ENCODE measurements at regions not wholly inside any gene's neighbourhood (a gene's known extent, or its start where the extent isn't known, plus 50 kb on each side); places are given as distances from the start of the nearest gene placed in this dataset.
"Not testable (repeated sequence)": the region's sequence is repeated elsewhere in the genome, so short reads cannot be mapped to it uniquely, and the experiment has no call there.

- H3K27me3 ChIP-seq (ENCODE audit: control insufficient read depth in 1 of 2, insufficient read depth in 2 of 2, low read length in 2 of 2); H3K9me3 ChIP-seq (ENCODE audit: control insufficient read depth in 1 of 2, low read length in 2 of 2); H3K4me1 ChIP-seq (ENCODE audit: control insufficient read depth in 1 of 2, insufficient read depth in 2 of 2, low read length in 2 of 2); H3K4me3 ChIP-seq (ENCODE audit: low read depth in 1 of 2, low read length in 2 of 2); H3K27ac ChIP-seq (ENCODE audit: low read depth, low read length); H3K36me3 ChIP-seq (ENCODE audit: control insufficient read depth in 1 of 2, insufficient read depth in 2 of 2, low read length in 2 of 2); H3K9ac ChIP-seq (ENCODE audit: low read depth in 1 of 2, low read length in 2 of 2): not testable (repeated sequence)
Measured at GRCh38 chr3:75372964-75373363, 291.2 kb upstream of the FRG2C start.

- H3K27me3 ChIP-seq (ENCODE audit: control insufficient read depth in 1 of 2, insufficient read depth in 2 of 2, low read length in 2 of 2); H3K4me1 ChIP-seq (ENCODE audit: control insufficient read depth in 1 of 2, insufficient read depth in 2 of 2, low read length in 2 of 2); H3K27ac ChIP-seq (ENCODE audit: low read depth, low read length); H3K9me3 ChIP-seq (ENCODE audit: control insufficient read depth in 1 of 2, low read length in 2 of 2); H3K4me3 ChIP-seq (ENCODE audit: low read depth in 1 of 2, low read length in 2 of 2); H3K36me3 ChIP-seq (ENCODE audit: control insufficient read depth in 1 of 2, insufficient read depth in 2 of 2, low read length in 2 of 2); H3K9ac ChIP-seq (ENCODE audit: low read depth in 1 of 2, low read length in 2 of 2): not testable (repeated sequence)
Measured at GRCh38 chr3:75379840-75380239, 284.3 kb upstream of the FRG2C start.

DNA sequence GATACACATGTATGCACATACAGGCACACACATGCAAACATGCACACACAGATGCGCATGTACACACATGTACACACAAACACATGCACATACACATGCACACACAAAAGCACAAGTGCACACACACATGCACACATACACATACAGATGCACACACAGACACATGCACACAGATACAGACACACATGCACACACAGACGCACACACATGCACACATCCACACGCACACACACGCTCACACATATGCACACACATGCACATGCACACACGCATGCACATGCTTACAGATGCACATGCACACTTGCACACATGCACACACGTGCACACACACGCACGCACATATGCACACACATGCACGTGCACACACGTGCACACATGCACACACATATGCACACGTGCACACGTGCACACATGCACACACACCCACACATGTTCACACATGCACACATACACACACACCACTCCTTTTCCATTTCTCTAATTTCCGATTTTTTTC lies 283.8 kb upstream of the FRG2C start:
- H3K27ac ChIP-seq (ENCODE audit: low read depth, low read length) = no peak overlapping the region
- no peak overlapping the region for H3K9ac ChIP-seq (ENCODE audit: low read depth in 1 of 2, low read length in 2 of 2)
- no peaks in the 10 kb centered on the region for H3K4me1 ChIP-seq (ENCODE audit: control insufficient read depth in 1 of 2, insufficient read depth in 2 of 2, low read length in 2 of 2)
- peaks cover 0 to 4% of the 10 kb centered on the region in 2 donors for H3K9me3 ChIP-seq (ENCODE audit: control insufficient read depth in 1 of 2, low read length in 2 of 2)
- no peaks in the 10 kb centered on the region for H3K36me3 ChIP-seq (ENCODE audit: control insufficient read depth in 1 of 2, insufficient read depth in 2 of 2, low read length in 2 of 2)
- no peak overlapping the region for H3K4me3 ChIP-seq (ENCODE audit: low read depth in 1 of 2, low read length in 2 of 2)
- H3K27me3 ChIP-seq (ENCODE audit: control insufficient read depth in 1 of 2, insufficient read depth in 2 of 2, low read length in 2 of 2) = no peaks in the 10 kb centered on the region

DNA sequence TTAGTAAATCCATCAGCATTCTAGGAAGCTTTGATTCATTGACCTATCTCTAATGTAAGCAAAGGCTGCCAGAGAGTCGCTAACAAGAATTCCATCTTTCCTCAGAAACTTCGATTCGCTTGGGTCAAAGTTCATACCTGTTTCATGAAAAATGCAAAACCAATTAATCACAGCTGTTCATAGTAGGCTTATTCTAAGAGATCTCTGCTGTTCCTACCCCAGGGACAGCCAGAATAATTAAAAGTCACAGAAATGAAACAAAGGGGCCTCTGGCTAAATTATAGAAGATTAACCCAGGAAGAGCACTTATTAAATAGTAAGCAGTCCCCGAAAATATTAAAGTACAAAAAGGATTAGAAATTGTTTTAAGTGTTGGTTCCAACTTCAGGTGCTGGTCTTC lies 280.1 kb upstream of the FRG2C start:
- not testable (repeated sequence) for H3K4me3 ChIP-seq (ENCODE audit: low read depth in 1 of 2, low read length in 2 of 2); H3K27me3 ChIP-seq (ENCODE audit: control insufficient read depth in 1 of 2, insufficient read depth in 2 of 2, low read length in 2 of 2); H3K9me3 ChIP-seq (ENCODE audit: control insufficient read depth in 1 of 2, low read length in 2 of 2); H3K36me3 ChIP-seq (ENCODE audit: control insufficient read depth in 1 of 2, insufficient read depth in 2 of 2, low read length in 2 of 2); H3K9ac ChIP-seq (ENCODE audit: low read depth in 1 of 2, low read length in 2 of 2); H3K4me1 ChIP-seq (ENCODE audit: control insufficient read depth in 1 of 2, insufficient read depth in 2 of 2, low read length in 2 of 2); H3K27ac ChIP-seq (ENCODE audit: low read depth, low read length)

GRCh38 chr3:75388486-75389124 lies 275.5 kb upstream of the FRG2C start:
- not testable (repeated sequence) for H3K27ac ChIP-seq (ENCODE audit: low read depth, low read length); H3K4me3 ChIP-seq (ENCODE audit: low read depth in 1 of 2, low read length in 2 of 2); H3K9ac ChIP-seq (ENCODE audit: low read depth in 1 of 2, low read length in 2 of 2); H3K4me1 ChIP-seq (ENCODE audit: control insufficient read depth in 1 of 2, insufficient read depth in 2 of 2, low read length in 2 of 2); H3K9me3 ChIP-seq (ENCODE audit: control insufficient read depth in 1 of 2, low read length in 2 of 2); H3K36me3 ChIP-seq (ENCODE audit: control insufficient read depth in 1 of 2, insufficient read depth in 2 of 2, low read length in 2 of 2); H3K27me3 ChIP-seq (ENCODE audit: control insufficient read depth in 1 of 2, insufficient read depth in 2 of 2, low read length in 2 of 2)

DNA sequence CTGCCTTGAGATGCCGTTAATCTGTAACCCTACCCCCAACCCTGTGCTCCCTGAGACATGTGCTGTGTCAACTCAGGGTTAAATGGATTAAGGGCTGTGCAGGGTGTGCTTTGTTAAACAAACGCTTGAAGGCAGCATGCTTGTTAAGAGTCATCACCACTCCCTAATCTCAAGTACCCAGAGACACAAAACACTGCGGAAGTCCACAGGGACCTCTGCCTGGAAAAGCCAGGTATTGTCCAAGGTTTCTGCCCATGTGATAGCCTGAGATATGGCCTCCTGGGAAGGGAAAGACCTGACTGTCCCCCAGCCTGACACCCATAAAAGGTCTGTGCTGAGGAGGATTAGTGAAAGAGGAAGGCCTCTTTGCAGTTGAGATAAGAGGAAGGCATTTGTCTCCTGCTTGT lies 270.8 kb upstream of the FRG2C start:
- H3K9me3 ChIP-seq (ENCODE audit: control insufficient read depth in 1 of 2, low read length in 2 of 2); H3K4me3 ChIP-seq (ENCODE audit: low read depth in 1 of 2, low read length in 2 of 2); H3K36me3 ChIP-seq (ENCODE audit: control insufficient read depth in 1 of 2, insufficient read depth in 2 of 2, low read length in 2 of 2); H3K27me3 ChIP-seq (ENCODE audit: control insufficient read depth in 1 of 2, insufficient read depth in 2 of 2, low read length in 2 of 2); H3K9ac ChIP-seq (ENCODE audit: low read depth in 1 of 2, low read length in 2 of 2); H3K4me1 ChIP-seq (ENCODE audit: control insufficient read depth in 1 of 2, insufficient read depth in 2 of 2, low read length in 2 of 2); H3K27ac ChIP-seq (ENCODE audit: low read depth, low read length): not testable (repeated sequence)

DNA sequence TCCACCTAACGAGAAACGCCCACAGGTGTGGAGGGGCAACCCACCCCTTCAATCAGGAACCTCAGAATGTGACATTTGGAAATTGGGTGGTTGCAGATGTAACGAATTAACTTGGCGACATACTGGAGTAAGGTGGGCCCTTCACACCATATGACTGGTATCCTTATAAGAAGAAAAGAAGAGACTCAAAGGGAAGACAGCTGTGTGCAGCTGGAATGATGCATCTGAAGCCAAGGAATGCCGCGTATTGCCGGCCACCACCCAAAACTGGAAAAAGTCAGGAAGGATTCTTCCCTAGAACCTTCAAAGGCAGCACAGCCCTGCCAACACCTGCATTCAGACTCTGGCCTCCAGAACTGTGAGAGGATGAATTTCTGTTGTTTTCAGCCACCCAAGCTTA lies 270.0 kb upstream of the FRG2C start:
- H3K27me3 ChIP-seq (ENCODE audit: control insufficient read depth in 1 of 2, insufficient read depth in 2 of 2, low read length in 2 of 2); H3K4me1 ChIP-seq (ENCODE audit: control insufficient read depth in 1 of 2, insufficient read depth in 2 of 2, low read length in 2 of 2); H3K27ac ChIP-seq (ENCODE audit: low read depth, low read length); H3K9me3 ChIP-seq (ENCODE audit: control insufficient read depth in 1 of 2, low read length in 2 of 2); H3K36me3 ChIP-seq (ENCODE audit: control insufficient read depth in 1 of 2, insufficient read depth in 2 of 2, low read length in 2 of 2); H3K9ac ChIP-seq (ENCODE audit: low read depth in 1 of 2, low read length in 2 of 2); H3K4me3 ChIP-seq (ENCODE audit: low read depth in 1 of 2, low read length in 2 of 2): not testable (repeated sequence)

DNA sequence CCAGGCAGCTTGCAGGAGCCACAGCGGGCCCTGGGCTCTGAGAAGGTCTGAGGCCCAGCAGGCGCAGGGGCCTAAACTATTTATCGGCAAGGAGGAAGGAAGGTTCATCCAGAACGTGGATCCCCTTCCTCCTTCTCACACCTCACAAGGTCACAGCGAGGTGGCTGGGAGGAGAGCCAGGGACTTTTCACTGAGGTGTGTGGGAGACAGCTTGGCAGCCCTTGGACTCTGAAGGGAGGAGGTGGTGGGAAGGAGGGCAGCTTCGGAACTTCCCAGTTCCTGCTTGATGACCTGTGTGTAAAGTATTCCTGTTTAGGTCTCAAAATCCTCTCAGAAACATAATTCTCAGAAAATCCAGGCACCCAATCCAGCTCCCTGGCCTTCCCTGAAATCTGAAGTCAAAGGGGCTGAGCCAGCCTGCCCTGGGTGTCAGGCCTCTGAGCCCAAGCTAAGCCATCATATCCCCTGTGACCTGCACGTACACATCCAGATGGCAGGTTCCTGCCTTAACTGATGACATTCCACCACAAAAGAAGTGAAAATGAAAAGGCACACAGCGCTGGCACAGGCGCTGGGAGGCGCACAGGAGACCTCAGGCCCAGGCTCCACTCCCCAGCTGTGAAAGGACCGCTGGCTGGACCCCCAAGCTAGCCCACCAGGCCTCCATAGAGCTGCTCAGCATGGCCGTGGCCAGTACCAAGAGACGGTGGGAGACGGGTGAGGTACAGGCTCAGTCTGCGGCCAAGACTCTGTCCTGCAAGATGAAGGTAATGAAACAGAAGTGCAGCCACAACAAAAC lies 269.4 kb upstream of the FRG2C start:
- H3K9ac ChIP-seq (ENCODE audit: low read depth in 1 of 2, low read length in 2 of 2); H3K27me3 ChIP-seq (ENCODE audit: control insufficient read depth in 1 of 2, insufficient read depth in 2 of 2, low read length in 2 of 2); H3K4me3 ChIP-seq (ENCODE audit: low read depth in 1 of 2, low read length in 2 of 2); H3K9me3 ChIP-seq (ENCODE audit: control insufficient read depth in 1 of 2, low read length in 2 of 2); H3K36me3 ChIP-seq (ENCODE audit: control insufficient read depth in 1 of 2, insufficient read depth in 2 of 2, low read length in 2 of 2); H3K4me1 ChIP-seq (ENCODE audit: control insufficient read depth in 1 of 2, insufficient read depth in 2 of 2, low read length in 2 of 2); H3K27ac ChIP-seq (ENCODE audit: low read depth, low read length): not testable (repeated sequence)

DNA sequence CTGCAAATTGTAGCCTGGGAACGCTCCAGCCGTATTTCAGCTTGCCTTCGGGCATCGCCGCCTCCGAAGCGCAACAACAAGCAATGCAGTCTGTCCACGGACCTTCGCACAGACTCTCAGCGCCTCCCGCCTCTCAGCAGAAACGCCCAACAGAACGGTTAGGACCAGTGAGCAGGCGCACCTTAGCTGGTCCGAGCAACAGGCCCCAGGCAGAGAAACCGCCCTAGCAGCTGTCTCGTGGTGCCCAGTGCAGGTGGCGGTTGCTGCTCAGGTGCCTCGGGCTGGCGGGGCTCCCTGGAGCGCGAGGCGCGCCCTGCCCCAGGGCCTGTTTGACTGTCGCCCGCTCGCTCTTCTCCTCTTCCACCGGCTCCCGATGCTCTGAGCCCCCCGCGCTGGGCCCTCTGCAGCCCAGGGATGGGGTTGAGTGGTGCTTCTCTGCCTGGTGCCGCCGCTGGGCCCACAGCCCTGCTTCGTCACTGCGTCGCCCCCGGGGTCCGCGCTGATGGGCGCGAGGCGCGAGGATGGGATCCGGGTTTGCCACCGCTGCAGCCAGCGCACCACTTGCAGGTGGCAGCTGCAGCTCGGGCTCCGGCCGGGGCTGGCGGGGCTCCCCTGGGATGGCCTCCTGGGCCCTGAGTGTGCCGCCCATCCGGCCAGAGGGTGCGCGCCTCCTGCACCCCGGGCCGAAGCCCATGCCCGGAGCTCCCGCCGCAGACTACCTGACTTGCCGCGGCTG lies 268.4 kb upstream of the FRG2C start:
- H3K4me1 ChIP-seq (ENCODE audit: control insufficient read depth in 1 of 2, insufficient read depth in 2 of 2, low read length in 2 of 2) = no peaks in the 10 kb centered on the region
- H3K4me3 ChIP-seq (ENCODE audit: low read depth in 1 of 2, low read length in 2 of 2) = no peak overlapping the region
- H3K9me3 ChIP-seq (ENCODE audit: control insufficient read depth in 1 of 2, low read length in 2 of 2) = no peaks in the 10 kb centered on the region
- no peaks in the 10 kb centered on the region for H3K27me3 ChIP-seq (ENCODE audit: control insufficient read depth in 1 of 2, insufficient read depth in 2 of 2, low read length in 2 of 2)
- H3K9ac ChIP-seq (ENCODE audit: low read depth in 1 of 2, low read length in 2 of 2) = no peak overlapping the region
- no peak overlapping the region for H3K27ac ChIP-seq (ENCODE audit: low read depth, low read length)
- no peaks in the 10 kb centered on the region for H3K36me3 ChIP-seq (ENCODE audit: control insufficient read depth in 1 of 2, insufficient read depth in 2 of 2, low read length in 2 of 2)

DNA sequence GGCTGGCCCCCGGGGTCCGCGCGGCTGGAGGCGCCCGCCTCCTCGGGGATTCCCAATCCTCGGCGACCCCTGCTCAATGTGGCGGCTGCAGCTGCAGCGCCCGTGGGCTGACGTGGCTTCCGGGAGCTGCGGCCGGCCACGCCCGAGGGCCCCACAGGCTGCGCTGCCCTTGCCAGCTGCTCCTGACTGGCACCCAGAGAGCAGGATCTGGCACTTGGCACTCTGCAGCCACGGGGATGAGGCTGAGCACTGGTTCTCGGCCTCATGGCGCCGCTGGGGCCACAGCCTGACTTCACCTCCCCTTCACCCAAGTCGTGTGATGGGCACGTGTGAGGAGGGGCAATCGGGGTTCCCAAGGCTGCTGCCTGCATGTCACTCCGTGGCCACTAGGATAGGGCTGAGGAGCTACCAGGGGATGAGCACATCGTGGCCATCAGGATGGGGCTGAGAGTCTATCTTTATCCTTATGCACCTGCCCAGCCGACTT lies 267.8 kb upstream of the FRG2C start:
- Histone ChIP-seq H3K27ac (ENCODE audit: low read depth, low read length) (no peak overlapping the region), H3K4me3 (ENCODE audit: low read depth in 1 of 2, low read length in 2 of 2) (peak overlapping the region in 1 of 2 donors; percentile 21)

More for the DNA sequence above, 267.8 kb upstream of the FRG2C start:
- Histone ChIP-seq H3K36me3 (ENCODE audit: control insufficient read depth in 1 of 2, insufficient read depth in 2 of 2, low read length in 2 of 2) (no peaks in the 10 kb centered on the region), H3K4me1 (ENCODE audit: control insufficient read depth in 1 of 2, insufficient read depth in 2 of 2, low read length in 2 of 2) (no peaks in the 10 kb centered on the region), H3K9ac (ENCODE audit: low read depth in 1 of 2, low read length in 2 of 2) (no peak overlapping the region), H3K27me3 (ENCODE audit: control insufficient read depth in 1 of 2, insufficient read depth in 2 of 2, low read length in 2 of 2) (no peaks in the 10 kb centered on the region), H3K9me3 (ENCODE audit: control insufficient read depth in 1 of 2, low read length in 2 of 2) (no peaks in the 10 kb centered on the region)

Measured in duodenal mucosa (tissue), 2 donors.